Gastrocnemius medialis (tissue), 4 donors: ENCODE measurements at regions not wholly inside any gene's neighbourhood (a gene's known extent, or its start where the extent isn't known, plus 50 kb on each side); places are given as distances from the start of the nearest gene placed in this dataset.

ENCODE experiments used
- ATAC-seq, 2 donors: fragments of 150-250 bp; one replicate each; pipeline ENCODE4 v1.9.1; 2016
- DNase-seq, 2 donors: peaks; one replicate each; pipeline ENCODE4 v3.0.0-alpha.2; 2019
- H3K27ac ChIP-seq, 4 donors: fragments of 200-600 bp; sonication (generic); 1 replicate in 1 of 4; 2 replicates in 3 of 4; pipeline ENCODE4 v1.5.1; 2016 to 2018; ENCODE audit warnings: mild to moderate bottlenecking in 2 of 4, moderate library complexity in 1 of 4
- H3K27me3 ChIP-seq, 3 donors: fragments of 200-600 bp; sonication (generic) in 2 of 3; 1 replicate in 1 of 3; 2 replicates in 2 of 3; pipeline versions ENCODE4 v1.5.1 to v1.6.0; 2016 to 2019; ENCODE audit warnings: mild to moderate bottlenecking in 1 of 3, moderate library complexity in 1 of 3
- H3K36me3 ChIP-seq, 2 donors: fragments of 200-600 bp; sonication (generic) in 1 of 2; one replicate each; pipeline ENCODE4 v1.5.1; 2017 to 2018
- H3K4me1 ChIP-seq, 2 donors: fragments of 200-600 bp; sonication (generic) in 1 of 2; one replicate each; pipeline ENCODE4 v1.5.1; 2016 to 2017; ENCODE audit warnings: mild to moderate bottlenecking in 2 of 2
- H3K4me3 ChIP-seq, 4 donors: fragments of 200-600 bp; sonication (generic) in 3 of 4; 1 replicate in 1 of 4; 2 replicates in 3 of 4; pipeline ENCODE4 v1.5.1; 2016 to 2019; ENCODE audit warnings: mild to moderate bottlenecking in 2 of 4
- H3K9me3 ChIP-seq, 3 donors: fragments of 200-600 bp; sonication (generic) in 2 of 3; 1 replicate in 1 of 3; 2 replicates in 2 of 3; pipeline ENCODE4 v1.5.1; 2016 to 2019
- CTCF ChIP-seq, 5 experiments: fragments of 450-650 bp in 3 of 5; fragments of 200-600 bp in 2 of 5; sonication (generic) in 2 of 5; IDR thresholded peaks in 4 of 5; conservative IDR thresholded peaks in 1 of 5; 1 replicate in 4 of 5; 2 replicates in 1 of 5; pipeline ENCODE4 v1.5.1; 2016 to 2019; ENCODE audit warnings: antibody characterized with exemption in 5 of 5, mild to moderate bottlenecking in 3 of 5, moderate library complexity in 3 of 5
- POLR2A ChIP-seq, 2 donors: fragments of 450-650 bp; IDR thresholded peaks; one replicate each; pipeline ENCODE4 v1.6.1; 2017; ENCODE audit warnings: antibody characterized with exemption in 2 of 2, mild to moderate bottlenecking in 2 of 2, moderate library complexity in 2 of 2
- in situ Hi-C, 4 donors: fragments of 200-750 bp; cut with MboI; loops; one replicate each; pipeline versions ENCODE4 v1.15.0 to v1.8.0; 2017; ENCODE audit warnings: low sequenced_read_pairs in 4 of 4
- intact Hi-C: fragments of 100-400 bp; cut with DNase I; formaldehyde crosslinking; loops from one replicate; pipeline ENCODE4 v1.15.1; 2023; ENCODE audit warnings: low total_unique reads

GRCh38 chr1:14524826-14525636 is 73.5 kb upstream of the KAZN start:
- Histone ChIP-seq H3K27me3 (no peaks in the 10 kb centered on the region), H3K36me3 (no peaks in the 10 kb centered on the region), H3K4me3 (no peak overlapping the region), H3K4me1 (no peaks in the 10 kb centered on the region), H3K9me3 (no peaks in the 10 kb centered on the region), H3K27ac (no peak overlapping the region)
- ATAC-seq (no peak), DNase-seq (no peak)
- intact Hi-C loops (no loop called here), in situ Hi-C loops (no loop called here)
- TF ChIP-seq CTCF (IDR thresholded peaks at IDR 0.05 in 4 of 5, conservative IDR thresholded peaks at IDR 0.05 in 1 of 5) = no peak

GRCh38 chr1:14529475-14529874 is 69.0 kb upstream of the KAZN start:
- Histone ChIP-seq H3K4me1 (no peaks in the 10 kb centered on the region), H3K4me3 (no peak overlapping the region), H3K27me3 (no peaks in the 10 kb centered on the region), H3K27ac (no peak overlapping the region), H3K36me3 (no peaks in the 10 kb centered on the region), H3K9me3 (no peaks in the 10 kb centered on the region)
- ATAC-seq (no peak), DNase-seq (no peak)
- in situ Hi-C loops = no loop called here
- TF ChIP-seq POLR2A (IDR thresholded peaks at IDR 0.05) (no peak), CTCF (IDR thresholded peaks at IDR 0.05 in 4 of 5, conservative IDR thresholded peaks at IDR 0.05 in 1 of 5) (no peak)
- intact Hi-C loops = no loop called here

- Histone ChIP-seq H3K4me1 (no peaks in the 10 kb centered on the region), H3K27ac (no peak overlapping the region), H3K9me3 (no peaks in the 10 kb centered on the region), H3K36me3 (no peaks in the 10 kb centered on the region), H3K27me3 (no peaks in the 10 kb centered on the region), H3K4me3 (no peak overlapping the region)
- ATAC-seq (no peak), DNase-seq (no peak)
- in situ Hi-C loops = no loop called here
- no peak for TF ChIP-seq POLR2A (IDR thresholded peaks at IDR 0.05)
- TF ChIP-seq CTCF (IDR thresholded peaks at IDR 0.05 in 4 of 5, conservative IDR thresholded peaks at IDR 0.05 in 1 of 5) = no peak
- intact Hi-C loops = no loop called here
Observed at GRCh38 chr1:14531519-14531918, 67.0 kb upstream of the KAZN start.

GRCh38 chr1:14535619-14536355 is 62.7 kb upstream of the KAZN start:
- H3K27me3 ChIP-seq = no peaks in the 10 kb centered on the region
- no peaks in the 10 kb centered on the region for H3K4me1 ChIP-seq
- H3K27ac ChIP-seq = no peak overlapping the region
- no peaks in the 10 kb centered on the region for H3K9me3 ChIP-seq
- no peak for TF ChIP-seq CTCF (IDR thresholded peaks at IDR 0.05 in 4 of 5, conservative IDR thresholded peaks at IDR 0.05 in 1 of 5)
- no peak for TF ChIP-seq POLR2A (IDR thresholded peaks at IDR 0.05)
- in situ Hi-C loops (no loop called here), intact Hi-C loops (no loop called here)
- H3K36me3 ChIP-seq = no peaks in the 10 kb centered on the region
- no peak overlapping the region for H3K4me3 ChIP-seq
- ATAC-seq = no peak
- no peak for DNase-seq
